ENCODE measurements at regions not wholly inside any gene's neighbourhood (a gene's known extent, or its start where the extent isn't known, plus 50 kb on each side); places are given as distances from the start of the nearest gene placed in this dataset.

GRCh38 chr10:125213541-125214282 lies 53.3 kb upstream of the CTBP2 start:
- WGBS, 5 donors = 85 to 92% (median 86%) methylated on average over 10 of the region's 10 CpGs
- DNase-seq = no peak
- H3K36me3 ChIP-seq = no peaks in the 10 kb centered on the region
- intact Hi-C loops (cut with DNase I; ENCODE audit: low total_unique reads) = no loop called here
- peaks cover 0 to 13% (median 0%) of the 10 kb centered on the region in 6 donors for H3K4me1 ChIP-seq
- H3K27ac ChIP-seq = no peak overlapping the region
- H3K9me3 ChIP-seq = peaks cover 0 to 3% (median 0%) of the 10 kb centered on the region in 8 donors
- no peak for TF ChIP-seq CTCF (IDR thresholded peaks at IDR 0.05 in 8 of 11, conservative IDR thresholded peaks at IDR 0.05 in 3 of 11)
- no peak for TF ChIP-seq POLR2A (IDR thresholded peaks at IDR 0.05)
- no peak for TF ChIP-seq POLR2AphosphoS5 (IDR thresholded peaks at IDR 0.05)
- peaks cover 0 to 13% (median 0%) of the 10 kb centered on the region in 7 donors for H3K27me3 ChIP-seq (replicated peaks in 1 of 7)
- H3K4me3 ChIP-seq = no peak overlapping the region

GRCh38 chr10:125212150-125212809 lies 51.9 kb upstream of the CTBP2 start:
- intact Hi-C loops (cut with DNase I; ENCODE audit: low total_unique reads) = no loop called here
- H3K36me3 ChIP-seq = no peaks in the 10 kb centered on the region
- WGBS, 5 donors = 76 to 91% (median 86%) methylated on average over 6 of the region's 6 CpGs

More at GRCh38 chr10:125212150-125212809, 51.9 kb upstream of the CTBP2 start:
- Histone ChIP-seq H3K27me3 (replicated peaks in 1 of 7) (peaks cover 0 to 10% (median 0%) of the 10 kb centered on the region in 7 donors), H3K4me3 (no peak overlapping the region), H3K4me1 (peaks cover 0 to 13% (median 0%) of the 10 kb centered on the region in 6 donors), H3K27ac (no peak overlapping the region), H3K9me3 (peaks cover 0 to 3% (median 0%) of the 10 kb centered on the region in 8 donors)
- DNase-seq = no peak
- no peak for TF ChIP-seq POLR2A (IDR thresholded peaks at IDR 0.05)
- TF ChIP-seq CTCF (IDR thresholded peaks at IDR 0.05 in 8 of 11, conservative IDR thresholded peaks at IDR 0.05 in 3 of 11) = no peak
- TF ChIP-seq POLR2AphosphoS5 (IDR thresholded peaks at IDR 0.05) = no peak

Small RNA genes in the stretch of these regions (small RNA-seq; reads per million reads assigned to genes)
- gene RPS27P18 = 0 reads per million in 4 donors
